HepG2 (cell line): ENCODE measurements at regions not wholly inside any gene's neighbourhood (a gene's known extent, or its start where the extent isn't known, plus 50 kb on each side); places are given as distances from the start of the nearest gene placed in this dataset.

Source experiments
- ATAC-seq: fragments of 200-7000 bp; cut with Tn5 transposase; 3 replicates; pipeline ENCODE4 v1.9.1; 2020; ENCODE audit warnings: mild to moderate bottlenecking, moderate library complexity
- BruUV-seq: library from RNA; stranded (reverse); fragments of 400-500 nt; replicated peaks from 2 replicates; lab custom pipeline; 2021; lab: Mats Ljungman, UMichigan
- CTCF ChIA-PET: fragments of 300-600 bp; formaldehyde crosslinking; extraction: SDS; loops from one replicate; lab custom pipeline; 2021; ENCODE audit warnings: low total read pairs, inconsistent platforms, low intra/inter-chr PET ratio; lab: Yijun Ruan, JAX
- POLR2A ChIA-PET: fragments of 350-600 bp; sonication (Branson Sonifier 250); formaldehyde crosslinking; loops from one replicate; lab custom pipeline; 2020; ENCODE audit warnings: antibody characterized with exemption, inconsistent platforms; lab: Yijun Ruan, JAX
- DNase-seq: peaks from one replicate; pipeline ENCODE4 v3.0.0-alpha.2; 2015; ENCODE audit warnings: low spot score
- FAIRE-seq: peaks from 3 replicates; lab custom pipeline; 2011; peaks lifted over from hg19 to GRCh38; lab: Jason Lieb, UNC
- H2AFZ ChIP-seq: one replicate; pipeline ENCODE4 v1.6.1; 2011; ENCODE audit warnings: low read length, inconsistent platforms
- H3K27ac ChIP-seq: fragments of 300-600 bp; 3 replicates; pipeline ENCODE4 v1.8.0; 2011; ENCODE audit warnings: mixed run types, mild to moderate bottlenecking, mixed read lengths, low read length, inconsistent platforms; ENCODE audit not compliant: insufficient read depth; ENCODE audit errors: extremely low read length
- H3K27me3 ChIP-seq, 2 experiments: fragments of 200-600 bp in 1 of 2; 2 replicates in 1 of 2; 3 replicates in 1 of 2; pipeline versions ENCODE4 v1.6.0 to v1.8.0; 2011; ENCODE audit warnings: low read length in 2 of 2, mild to moderate bottlenecking in 2 of 2, moderate library complexity in 2 of 2, inconsistent platforms in 1 of 2; ENCODE audit not compliant: insufficient read depth in 2 of 2, control insufficient read depth in 1 of 2
- H3K36me3 ChIP-seq, 2 experiments: fragments of 200-600 bp in 1 of 2; replicated peaks in 1 of 2; 2 replicates in 1 of 2; 3 replicates in 1 of 2; pipeline versions ENCODE4 v1.5.1 to v1.8.0; 2011; ENCODE audit warnings: low read length in 2 of 2, inconsistent platforms in 1 of 2; ENCODE audit not compliant: insufficient read depth in 2 of 2, control insufficient read depth in 1 of 2
- H3K4me1 ChIP-seq: 2 replicates; pipeline ENCODE4 v1.5.1; 2012; ENCODE audit warnings: low read length, inconsistent platforms; ENCODE audit not compliant: insufficient read depth
- H3K4me2 ChIP-seq: 2 replicates; pipeline ENCODE4 v1.6.0; 2011; ENCODE audit warnings: low read depth, low read length, inconsistent platforms
- H3K4me3 ChIP-seq, 3 experiments: fragments of 200-600 bp in 1 of 3; sonication (generic), shearing (Covaris generic) in 1 of 3; replicated peaks in 1 of 3; 2 replicates each; pipeline ENCODE4 v1.5.1; 2011 to 2016; ENCODE audit warnings: low read length in 3 of 3, inconsistent platforms in 2 of 3, low read depth in 2 of 3, mild to moderate bottlenecking in 2 of 3, control low read depth in 1 of 3, mixed read lengths in 1 of 3; ENCODE audit not compliant: insufficient read depth in 1 of 3
- H3K79me2 ChIP-seq: one replicate; pipeline ENCODE4 v1.6.1; 2011; ENCODE audit warnings: low read length, inconsistent platforms; ENCODE audit not compliant: insufficient read depth
- H3K9ac ChIP-seq: 2 replicates; pipeline ENCODE4 v1.6.0; 2011; ENCODE audit warnings: mild to moderate bottlenecking, low read depth, low read length, inconsistent platforms; ENCODE audit not compliant: insufficient read depth
- H3K9me3 ChIP-seq: 2 replicates; pipeline ENCODE4 v1.5.1; 2012; ENCODE audit warnings: mild to moderate bottlenecking, low read length
- H4K20me1 ChIP-seq: 2 replicates; pipeline ENCODE4 v1.6.0; 2011; ENCODE audit warnings: inconsistent platforms, mild to moderate bottlenecking, low read length, moderate library complexity; ENCODE audit not compliant: insufficient read depth
- FOSL1 ChIP-seq: sonication (generic); formaldehyde crosslinking; IDR thresholded peaks from 2 replicates; pipeline ENCODE4 v1.9.0; 2021; ENCODE audit warnings: missing genetic modification reagents, borderline replicate concordance
- FOXP4 ChIP-seq: sonication (generic); formaldehyde crosslinking; IDR thresholded peaks from 2 replicates; pipeline ENCODE4 v1.4.0; 2020; ENCODE audit warnings: missing genetic modification reagents
- GATAD2A ChIP-seq: IDR thresholded peaks from 2 replicates; pipeline ENCODE4 v1.6.1; 2016
- HNRNPLL ChIP-seq: fragments of 200-400 bp; formaldehyde crosslinking; IDR thresholded peaks from 2 replicates; pipeline ENCODE4 v1.6.1; 2017; ENCODE audit warnings: mild to moderate bottlenecking, low read depth, low read length; ENCODE audit not compliant: poor library complexity, severe bottlenecking
- KAT7 ChIP-seq: IDR thresholded peaks from 2 replicates; pipeline ENCODE4 v1.6.1; 2018; ENCODE audit warnings: borderline replicate concordance, missing compliant biosample characterization
- MAFK ChIP-seq, 2 experiments: IDR thresholded peaks in 1 of 2; conservative IDR thresholded peaks in 1 of 2; 2 replicates each; pipeline ENCODE4 v1.6.1; 2011; ENCODE audit warnings: improper control_type of control experiment in 2 of 2, low read length in 2 of 2
- MLX ChIP-seq: IDR thresholded peaks from 2 replicates; pipeline ENCODE4 v1.6.1; 2016
- NFIC ChIP-seq: IDR thresholded peaks from 2 replicates; pipeline ENCODE4 v1.6.1; 2012; ENCODE audit warnings: mild to moderate bottlenecking, low read length, inconsistent platforms
- ONECUT2 ChIP-seq: sonication (generic); formaldehyde crosslinking; IDR thresholded peaks from 2 replicates; pipeline ENCODE4 v1.4.0; 2020; ENCODE audit warnings: missing genetic modification reagents
- POGZ ChIP-seq: sonication (generic); formaldehyde crosslinking; IDR thresholded peaks from 2 replicates; pipeline ENCODE4 v1.4.0; 2020; ENCODE audit warnings: mild to moderate bottlenecking, missing genetic modification reagents
- STAT6 ChIP-seq: sonication (generic); formaldehyde crosslinking; IDR thresholded peaks from 2 replicates; pipeline ENCODE4 v1.4.0; 2020; ENCODE audit warnings: missing genetic modification reagents, mild to moderate bottlenecking, borderline replicate concordance
- TCF7L2 ChIP-seq: IDR thresholded peaks from 2 replicates; pipeline ENCODE4 v1.6.1; 2011; ENCODE audit warnings: mild to moderate bottlenecking, low read depth, low read length, moderate library complexity
- TOE1 ChIP-seq: sonication (generic); formaldehyde crosslinking; IDR thresholded peaks from 2 replicates; pipeline ENCODE4 v1.4.0; 2020; ENCODE audit warnings: mild to moderate bottlenecking, missing genetic modification reagents
- ZBTB38 ChIP-seq: sonication (generic); formaldehyde crosslinking; IDR thresholded peaks from 2 replicates; pipeline ENCODE4 v1.5.1; 2020; ENCODE audit warnings: mild to moderate bottlenecking, missing genetic modification reagents
- ZGPAT ChIP-seq: IDR thresholded peaks from 2 replicates; pipeline ENCODE4 v1.6.1; 2016; ENCODE audit warnings: mild to moderate bottlenecking
- ZNF225 ChIP-seq: sonication (generic); formaldehyde crosslinking; IDR thresholded peaks from 2 replicates; pipeline ENCODE4 v1.4.0; 2020; ENCODE audit warnings: mild to moderate bottlenecking, missing genetic modification reagents
- ZNF264 ChIP-seq: sonication (generic); formaldehyde crosslinking; IDR thresholded peaks from 2 replicates; pipeline ENCODE4 v1.4.0; 2020; ENCODE audit warnings: missing genetic modification reagents
- ZNF570 ChIP-seq: sonication (generic); formaldehyde crosslinking; IDR thresholded peaks from 2 replicates; pipeline ENCODE4 v1.4.0; 2020; ENCODE audit warnings: mild to moderate bottlenecking, missing genetic modification reagents, borderline replicate concordance
- WGBS: methylation state at CpG from one replicate; pipeline ENCODE4 v1.1.6; 2017; ENCODE audit warnings: low lambda C conversion rate; 5-methylcytosine and 5-hydroxymethylcytosine counted together
- in situ Hi-C: cut with HindIII; loops from 2 replicates; pipeline ENCODE4 v1.10.0; 2017; ENCODE audit warnings: low pct_unique_long_range_greater_than_20kb; ENCODE audit not compliant: extremely low pct_ligation_motif_present
- intact Hi-C: fragments of 100-400 bp; cut with micrococcal nuclease; formaldehyde crosslinking; loops from one replicate; pipeline ENCODE4 v1.10.0; 2022; ENCODE audit not compliant: unreplicated experiment

GRCh38 chr6:137782166-137783039 is 84.7 kb upstream of the TNFAIP3 start:
- H3K4me1 ChIP-seq, result peaks cover 57% of the 10 kb centered on the region
- H2AFZ ChIP-seq, result no peak overlapping the region
- H4K20me1 ChIP-seq, result no peaks in the 10 kb centered on the region
- H3K9me3 ChIP-seq, result no peaks in the 10 kb centered on the region
- FAIRE-seq (peak; percentile 55), DNase-seq (peak; percentile 56), ATAC-seq (peak; percentile 68)
- no peak overlapping the region for H3K4me2 ChIP-seq
- in situ Hi-C loops (no loop called here), intact Hi-C loops (no loop called here)
- POLR2A ChIA-PET, result interaction anchor here (1.8 kb wide), 1 partner anchor 12 kb away, joined by 10 read pairs; no protein-coding TSS in a partner anchor
- H3K4me3 ChIP-seq, result no peak overlapping the region
- H3K27ac ChIP-seq, result no peak overlapping the region
- no peak overlapping the region for H3K9ac ChIP-seq
- H3K27me3 ChIP-seq, result no peaks in the 10 kb centered on the region
- CTCF ChIA-PET, result no interaction called here
- H3K79me2 ChIP-seq, result no peaks in the 10 kb centered on the region
- 75% methylated on average over 10 of the region's 10 CpGs for WGBS
- BruUV-seq, result no TSS peak
- no peaks in the 10 kb centered on the region for H3K36me3 ChIP-seq
- TF ChIP-seq KAT7 (CRISPR knock-in tag) (no peak), GATAD2A (CRISPR knock-in tag) (peak; percentile 83), ZBTB38 (0 out of 2 replicates have a peak, but pooled peaks have one; percentile 39), HNRNPLL (no peak), FOXP4 (CRISPR knock-in tag) (peak; percentile 32; the same call in 1 of the 2 replicates), MLX (no peak), FOSL1 (CRISPR knock-in tag) (no peak), ZNF570 (CRISPR knock-in tag) (no peak), NFIC (0 out of 2 replicates have a peak, but pooled peaks have one; percentile 32), STAT6 (CRISPR knock-in tag) (no peak), ZGPAT (CRISPR knock-in tag) (0 out of 2 replicates have a peak, but pooled peaks have one; percentile 15), POGZ (peak; percentile 36; the same call in 1 of the 2 replicates), TCF7L2 (no peak), TOE1 (CRISPR knock-in tag) (no peak), ZNF225 (CRISPR knock-in tag) (no peak), ONECUT2 (CRISPR knock-in tag) (peak; percentile 32; the same call in 1 of the 2 replicates), ZNF264 (no peak), MAFK (conservative IDR thresholded peaks at IDR 0.05 in 1 of 2, IDR thresholded peaks at IDR 0.05 in 1 of 2; ENCODE audit: low read length in 2 of 2) (peak; percentile 74 to 83)
